ENCODE measurements at regions not wholly inside any gene's neighbourhood (a gene's known extent, or its start where the extent isn't known, plus 50 kb on each side); places are given as distances from the start of the nearest gene placed in this dataset.

DNA sequence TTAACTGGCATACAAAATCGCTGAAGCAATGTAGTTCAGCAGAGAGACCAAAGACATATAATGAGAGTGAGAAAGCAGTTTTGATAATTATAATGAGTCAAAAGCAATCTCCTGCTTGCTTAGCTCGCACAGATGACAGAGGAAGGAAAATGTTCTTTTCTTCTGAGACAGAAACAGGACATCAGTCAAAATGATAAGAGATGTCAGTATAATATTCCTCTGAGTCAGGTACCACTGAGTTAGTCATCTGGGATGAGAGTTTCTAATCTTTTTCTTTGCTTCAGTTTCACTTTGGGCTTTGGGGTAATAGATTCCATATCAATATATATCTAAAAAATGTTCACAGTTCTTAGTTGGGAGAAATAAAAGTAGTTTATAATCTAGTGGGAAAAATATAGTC lies 387.2 kb downstream of the PCDH7 start:
- H2AFZ ChIP-seq (ENCODE audit: insufficient read depth, low read depth, low read length, poor library complexity, severe bottlenecking): no peak overlapping the region
- H3K9ac ChIP-seq (ENCODE audit: insufficient read depth, low read length, poor library complexity, severe bottlenecking): no peak overlapping the region
- H3K27ac Mint-ChIP-seq: no peak overlapping the region
- no peak overlapping the region for H3K4me2 ChIP-seq (replicated peaks; ENCODE audit: extremely low read depth, low read length, poor library complexity, severe bottlenecking)
- no peak overlapping the region for H3K4me3 Mint-ChIP-seq
- no peaks in the 10 kb centered on the region for H3K4me1 ChIP-seq (ENCODE audit: control insufficient read depth in 1 of 2, insufficient read depth in 2 of 2, low read length in 2 of 2)
- H3K27me3 Mint-ChIP-seq (ENCODE audit: low read depth in 3 of 3): no peaks in the 10 kb centered on the region
- WGBS (ENCODE audit: insufficient coverage): no CpG with 5 or more reads among the region's 2 CpGs
- no peaks in the 10 kb centered on the region for H4K20me1 ChIP-seq (ENCODE audit: insufficient read depth, low read length)
- no peak for DNase-seq
- no peaks in the 10 kb centered on the region for H3K4me1 Mint-ChIP-seq
- no peaks in the 10 kb centered on the region for H3K27me3 ChIP-seq (ENCODE audit: control insufficient read depth in 2 of 2, insufficient read depth in 2 of 2, low read length in 2 of 2)
- H3K4me3 ChIP-seq (replicated peaks in 1 of 3; ENCODE audit: low read depth in 2 of 3, low read length in 3 of 3): no peak overlapping the region
- no peaks in the 10 kb centered on the region for H3K36me3 ChIP-seq (replicated peaks in 1 of 2; ENCODE audit: control insufficient read depth in 1 of 2, insufficient read depth in 2 of 2, low read length in 2 of 2)
- H3K79me2 ChIP-seq (ENCODE audit: insufficient read depth, low read length): no peaks in the 10 kb centered on the region
- H3K9me3 Mint-ChIP-seq: peaks cover 0 to 3% (median 0%) of the 10 kb centered on the region in 7 donors
- H3K27ac ChIP-seq (ENCODE audit: low read depth in 1 of 2, low read length in 2 of 2): no peak overlapping the region
- intact Hi-C loops (cut with micrococcal nuclease): no loop called here
- H3K9me3 ChIP-seq (replicated peaks in 1 of 2; ENCODE audit: control insufficient read depth in 1 of 2, insufficient read depth in 1 of 2, low read length in 2 of 2): no peaks in the 10 kb centered on the region
- TF ChIP-seq, protein P1, sequence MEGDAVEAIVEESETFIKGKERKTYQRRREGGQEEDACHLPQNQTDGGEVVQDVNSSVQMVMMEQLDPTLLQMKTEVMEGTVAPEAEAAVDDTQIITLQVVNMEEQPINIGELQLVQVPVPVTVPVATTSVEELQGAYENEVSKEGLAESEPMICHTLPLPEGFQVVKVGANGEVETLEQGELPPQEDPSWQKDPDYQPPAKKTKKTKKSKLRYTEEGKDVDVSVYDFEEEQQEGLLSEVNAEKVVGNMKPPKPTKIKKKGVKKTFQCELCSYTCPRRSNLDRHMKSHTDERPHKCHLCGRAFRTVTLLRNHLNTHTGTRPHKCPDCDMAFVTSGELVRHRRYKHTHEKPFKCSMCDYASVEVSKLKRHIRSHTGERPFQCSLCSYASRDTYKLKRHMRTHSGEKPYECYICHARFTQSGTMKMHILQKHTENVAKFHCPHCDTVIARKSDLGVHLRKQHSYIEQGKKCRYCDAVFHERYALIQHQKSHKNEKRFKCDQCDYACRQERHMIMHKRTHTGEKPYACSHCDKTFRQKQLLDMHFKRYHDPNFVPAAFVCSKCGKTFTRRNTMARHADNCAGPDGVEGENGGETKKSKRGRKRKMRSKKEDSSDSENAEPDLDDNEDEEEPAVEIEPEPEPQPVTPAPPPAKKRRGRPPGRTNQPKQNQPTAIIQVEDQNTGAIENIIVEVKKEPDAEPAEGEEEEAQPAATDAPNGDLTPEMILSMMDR (IDR thresholded peaks at IDR 0.05): no peak
- no peaks in the 10 kb centered on the region for H3K36me3 Mint-ChIP-seq

GRCh38 chr4:31108762-31109161 lies 388.6 kb downstream of the PCDH7 start:
- no peak overlapping the region for H3K4me3 Mint-ChIP-seq
- no peak overlapping the region for H3K9ac ChIP-seq (ENCODE audit: insufficient read depth, low read length, poor library complexity, severe bottlenecking)
- H3K27me3 Mint-ChIP-seq (ENCODE audit: low read depth in 3 of 3): no peaks in the 10 kb centered on the region
- intact Hi-C loops (cut with micrococcal nuclease): no loop called here
- H3K27me3 ChIP-seq (ENCODE audit: control insufficient read depth in 2 of 2, insufficient read depth in 2 of 2, low read length in 2 of 2): no peaks in the 10 kb centered on the region
- H2AFZ ChIP-seq (ENCODE audit: insufficient read depth, low read depth, low read length, poor library complexity, severe bottlenecking): no peak overlapping the region
- H3K27ac Mint-ChIP-seq: no peak overlapping the region
- no peaks in the 10 kb centered on the region for H3K9me3 ChIP-seq (replicated peaks in 1 of 2; ENCODE audit: control insufficient read depth in 1 of 2, insufficient read depth in 1 of 2, low read length in 2 of 2)
- no peak overlapping the region for H3K27ac ChIP-seq (ENCODE audit: low read depth in 1 of 2, low read length in 2 of 2)
- TF ChIP-seq, protein P1 (IDR thresholded peaks at IDR 0.05): no peak
- H3K4me3 ChIP-seq (replicated peaks in 1 of 3; ENCODE audit: low read depth in 2 of 3, low read length in 3 of 3): no peak overlapping the region
- peaks cover 0 to 3% (median 0%) of the 10 kb centered on the region in 7 donors for H3K9me3 Mint-ChIP-seq
- no peaks in the 10 kb centered on the region for H3K4me1 Mint-ChIP-seq
- H3K36me3 ChIP-seq (replicated peaks in 1 of 2; ENCODE audit: control insufficient read depth in 1 of 2, insufficient read depth in 2 of 2, low read length in 2 of 2): no peaks in the 10 kb centered on the region
- no peak for DNase-seq
- no CpG with 5 or more reads among the region's 1 CpG for WGBS (ENCODE audit: insufficient coverage)
- H4K20me1 ChIP-seq (ENCODE audit: insufficient read depth, low read length): no peaks in the 10 kb centered on the region
- no peak overlapping the region for H3K4me2 ChIP-seq (replicated peaks; ENCODE audit: extremely low read depth, low read length, poor library complexity, severe bottlenecking)
- H3K36me3 Mint-ChIP-seq: no peaks in the 10 kb centered on the region
- no peaks in the 10 kb centered on the region for H3K79me2 ChIP-seq (ENCODE audit: insufficient read depth, low read length)
- H3K4me1 ChIP-seq (ENCODE audit: control insufficient read depth in 1 of 2, insufficient read depth in 2 of 2, low read length in 2 of 2): no peaks in the 10 kb centered on the region
